Dendritic cell treated with granulocyte-macrophage colony-stimulating factor and Interleukin-4, amounts not matched to agents 40 ng/mL and 50 ng/mL, for 4 days (primary cell): ENCODE measurements at regions not wholly inside any gene's neighbourhood (a gene's known extent, or its start where the extent isn't known, plus 50 kb on each side); places are given as distances from the start of the nearest gene placed in this dataset.
"Not testable (repeated sequence)": the region's sequence is repeated elsewhere in the genome, so short reads cannot be mapped to it uniquely, and the experiment has no call there.

Experiments
- H3K27ac Mint-ChIP-seq: one replicate; pipeline ENCODE4 v1.8.0; 2022; ENCODE audit warnings: mild to moderate bottlenecking, mixed read lengths
- H3K27me3 Mint-ChIP-seq: one replicate; pipeline ENCODE4 v1.8.0; 2022; ENCODE audit warnings: mild to moderate bottlenecking, mixed read lengths
- H3K36me3 Mint-ChIP-seq: one replicate; pipeline ENCODE4 v1.8.0; 2022; ENCODE audit warnings: low read depth, mixed read lengths
- H3K4me1 Mint-ChIP-seq: one replicate; pipeline ENCODE4 v1.8.0; 2022; ENCODE audit warnings: low read depth, mixed read lengths
- H3K4me3 Mint-ChIP-seq: one replicate; pipeline ENCODE4 v1.8.0; 2022; ENCODE audit warnings: mild to moderate bottlenecking, moderate library complexity, mixed read lengths
- H3K9me3 Mint-ChIP-seq: one replicate; pipeline ENCODE4 v1.8.0; 2022; ENCODE audit warnings: mixed read lengths
- intact Hi-C: fragments of 100-400 bp; cut with micrococcal nuclease; formaldehyde crosslinking; loops from one replicate; pipeline ENCODE4 v1.15.0; 2022

DNA sequence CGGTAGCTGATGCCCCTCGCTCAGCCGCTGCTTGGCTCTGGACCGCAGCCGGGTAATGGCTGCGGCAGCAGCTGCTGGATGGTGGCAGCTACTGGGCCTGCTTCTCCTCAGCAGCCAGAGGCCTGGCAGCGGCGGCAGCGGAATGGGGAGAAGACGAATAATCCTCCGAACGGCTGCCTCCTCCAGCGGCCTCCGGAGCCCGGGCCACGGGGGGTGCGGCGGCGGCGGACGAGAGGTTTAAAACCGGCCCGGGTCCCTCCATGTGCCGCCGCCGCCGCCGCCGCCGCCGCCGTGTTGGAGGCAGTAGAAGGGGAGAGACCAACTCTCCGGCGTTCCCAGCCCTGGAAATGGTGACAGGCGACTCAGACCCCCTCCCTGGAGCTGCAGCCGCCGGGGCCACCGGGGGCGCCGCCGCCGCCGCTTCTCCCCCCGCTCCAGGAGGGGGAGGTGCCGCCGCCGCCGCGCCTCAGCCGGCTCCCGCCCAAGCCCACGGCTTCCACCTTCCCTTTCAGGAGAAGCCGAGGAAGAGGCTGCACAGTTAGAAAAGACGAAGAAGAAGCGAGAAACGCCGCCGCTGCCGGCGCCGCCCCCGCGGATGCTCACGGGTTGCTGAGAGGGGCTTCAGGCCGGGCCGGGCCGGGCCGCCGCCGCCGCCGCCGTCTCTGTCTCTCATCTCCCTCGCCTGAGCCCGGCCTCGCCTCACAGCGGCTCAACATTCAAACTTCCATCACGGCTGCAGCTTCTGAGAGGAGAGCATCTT lies 118.4 kb upstream of the PRSS3 start:
- peak overlapping the region; percentile 85 for H3K4me3 Mint-ChIP-seq
- H3K4me1 Mint-ChIP-seq, result peaks cover 18% of the 10 kb centered on the region
- H3K27ac Mint-ChIP-seq, result peak overlapping the region; percentile 71
- peaks cover 37% of the 10 kb centered on the region for H3K27me3 Mint-ChIP-seq
- peaks cover 7% of the 10 kb centered on the region for H3K36me3 Mint-ChIP-seq
- intact Hi-C loops, result no loop called here
- H3K9me3 Mint-ChIP-seq, result no peaks in the 10 kb centered on the region

DNA sequence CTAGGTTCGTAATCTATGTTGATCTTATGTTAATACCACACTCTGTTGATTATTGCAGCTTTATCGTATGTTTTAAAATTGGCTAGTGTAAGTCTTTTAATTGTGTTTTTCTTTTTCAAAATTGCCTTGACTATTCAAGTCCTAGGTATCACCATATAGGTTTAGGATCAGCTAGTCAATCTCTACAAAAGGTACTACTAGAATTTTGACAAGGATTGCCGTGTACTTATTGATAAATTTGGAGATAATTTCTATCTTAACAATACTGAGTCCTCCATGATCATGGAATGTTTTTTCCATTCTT lies 117.9 kb upstream of the PRSS3 start:
- H3K9me3 Mint-ChIP-seq, result no peaks in the 10 kb centered on the region
- peak overlapping the region; percentile 71 for H3K27ac Mint-ChIP-seq
- peaks cover 38% of the 10 kb centered on the region for H3K27me3 Mint-ChIP-seq
- intact Hi-C loops, result no loop called here
- H3K4me1 Mint-ChIP-seq, result peaks cover 23% of the 10 kb centered on the region
- H3K36me3 Mint-ChIP-seq, result peaks cover 7% of the 10 kb centered on the region
- H3K4me3 Mint-ChIP-seq, result peak overlapping the region; percentile 85

DNA sequence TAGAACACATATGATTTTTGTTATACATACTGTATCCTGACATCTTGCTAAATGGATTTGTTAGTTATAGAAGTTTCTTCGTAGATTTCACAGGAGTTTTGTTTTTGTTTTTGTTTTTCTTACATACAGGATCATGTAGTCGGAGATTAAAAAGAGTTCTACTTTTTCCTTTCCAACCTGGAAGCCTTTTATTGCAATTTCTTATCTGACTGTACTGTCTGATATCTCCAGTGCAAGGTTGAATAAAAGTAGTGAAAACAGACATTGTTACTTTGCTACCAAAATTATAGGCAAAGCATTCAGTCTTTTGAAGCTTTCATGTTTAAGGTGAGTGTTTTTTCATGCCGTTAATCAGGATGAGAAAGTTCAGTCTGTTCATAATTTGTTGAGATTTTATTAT lies 117.4 kb upstream of the PRSS3 start:
- H3K9me3 Mint-ChIP-seq, result no peaks in the 10 kb centered on the region
- intact Hi-C loops, result no loop called here
- peaks cover 36% of the 10 kb centered on the region for H3K27me3 Mint-ChIP-seq

DNA sequence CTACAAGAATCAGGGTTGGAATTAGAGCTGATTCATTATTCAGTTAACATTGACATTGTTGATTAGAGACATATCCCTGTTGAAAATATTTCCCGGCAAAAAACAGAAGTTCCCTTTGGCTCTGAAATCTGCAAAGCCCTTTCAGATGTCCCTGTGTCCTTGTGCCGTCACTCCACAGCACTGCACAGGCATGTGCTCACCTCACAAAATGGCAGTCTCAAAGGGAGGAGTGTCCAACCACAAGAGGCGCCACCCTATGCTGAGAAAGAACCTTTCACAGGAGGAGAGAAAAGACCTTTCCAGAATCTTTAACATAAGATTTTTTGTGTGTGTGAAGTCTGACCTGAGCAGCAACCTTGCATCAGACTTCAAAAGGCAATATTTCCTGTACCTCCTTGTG lies 112.8 kb upstream of the PRSS3 start:
- H3K27me3 Mint-ChIP-seq, result peaks cover 16% of the 10 kb centered on the region
- H3K4me1 Mint-ChIP-seq, result peaks cover 33% of the 10 kb centered on the region
- peaks cover under 1% of the 10 kb centered on the region for H3K36me3 Mint-ChIP-seq
- H3K9me3 Mint-ChIP-seq, result no peaks in the 10 kb centered on the region
- intact Hi-C loops, result no loop called here
- H3K27ac Mint-ChIP-seq, result no peak overlapping the region
- H3K4me3 Mint-ChIP-seq, result no peak overlapping the region

More for the DNA sequence above, 117.4 kb upstream of the PRSS3 start:
- peaks cover 7% of the 10 kb centered on the region for H3K36me3 Mint-ChIP-seq
- peaks cover 26% of the 10 kb centered on the region for H3K4me1 Mint-ChIP-seq
- H3K4me3 Mint-ChIP-seq, result no peak overlapping the region
- no peak overlapping the region for H3K27ac Mint-ChIP-seq

DNA sequence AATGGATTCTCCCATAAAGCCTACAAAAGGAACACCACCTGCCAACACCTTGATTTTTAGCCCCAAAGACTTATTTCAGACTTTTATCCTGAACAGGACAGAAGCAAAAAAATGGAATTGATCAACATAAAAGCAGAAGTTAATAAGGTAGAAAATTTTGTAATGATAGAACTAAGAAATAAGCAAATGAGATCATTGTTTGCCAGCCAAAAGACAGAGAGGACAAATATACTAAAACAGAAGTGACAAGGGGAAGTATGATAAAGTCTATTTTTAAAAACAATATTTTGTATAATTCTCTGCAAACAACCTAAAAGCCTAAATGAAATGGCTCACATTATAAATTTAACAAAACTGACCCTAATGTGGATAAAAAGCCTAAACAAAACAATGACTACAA lies 110.5 kb upstream of the PRSS3 start:
- peak overlapping the region; percentile 26 for H3K27ac Mint-ChIP-seq
- intact Hi-C loops, result no loop called here
- H3K9me3 Mint-ChIP-seq, result no peaks in the 10 kb centered on the region
- H3K27me3 Mint-ChIP-seq, result peaks cover 8% of the 10 kb centered on the region
- no peaks in the 10 kb centered on the region for H3K36me3 Mint-ChIP-seq
- H3K4me3 Mint-ChIP-seq, result no peak overlapping the region
- peaks cover 48% of the 10 kb centered on the region for H3K4me1 Mint-ChIP-seq

DNA sequence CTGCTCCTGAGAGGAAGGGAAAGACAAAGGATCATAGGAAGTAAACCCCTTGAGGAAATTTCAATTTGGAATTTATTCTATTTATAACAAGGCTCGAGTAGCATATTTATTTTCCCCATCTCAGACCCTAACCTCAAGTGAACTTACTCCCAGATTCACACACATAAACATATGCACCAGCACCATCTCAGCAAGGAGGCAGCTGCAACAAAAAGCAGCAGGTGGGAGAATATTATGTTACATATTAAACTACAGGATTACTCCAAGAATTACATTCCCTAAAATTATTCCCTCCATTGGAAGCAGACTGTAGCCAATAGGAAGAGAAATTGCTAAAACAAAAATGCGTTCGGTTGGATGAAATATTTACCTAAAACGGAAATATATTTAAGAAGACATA lies 108.4 kb upstream of the PRSS3 start:
- no peaks in the 10 kb centered on the region for H3K36me3 Mint-ChIP-seq
- intact Hi-C loops, result no loop called here
- peaks cover 61% of the 10 kb centered on the region for H3K4me1 Mint-ChIP-seq
- no peaks in the 10 kb centered on the region for H3K9me3 Mint-ChIP-seq
- no peak overlapping the region for H3K4me3 Mint-ChIP-seq
- peak overlapping the region; percentile 61 for H3K27ac Mint-ChIP-seq
- peaks cover 4% of the 10 kb centered on the region for H3K27me3 Mint-ChIP-seq

DNA sequence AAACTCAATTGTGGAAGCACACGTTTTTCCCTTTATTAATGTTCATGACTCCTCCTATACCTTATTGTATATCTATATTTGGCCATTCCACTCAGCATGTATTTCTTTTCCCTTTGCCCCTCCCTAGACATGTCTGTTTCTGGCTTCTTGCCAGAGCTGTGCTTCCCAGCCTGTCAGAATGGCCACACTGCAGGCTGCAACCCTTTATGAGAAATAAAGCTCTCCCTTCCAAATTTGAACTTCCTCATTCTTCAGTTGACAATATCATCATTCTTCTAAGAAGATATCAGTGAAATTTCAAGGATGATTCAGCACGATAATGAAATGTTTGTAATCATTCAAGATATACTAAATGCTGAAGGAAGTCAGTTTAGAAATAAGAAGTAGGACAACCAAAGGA lies 107.6 kb upstream of the PRSS3 start:
- intact Hi-C loops, result no loop called here
- no peaks in the 10 kb centered on the region for H3K36me3 Mint-ChIP-seq
- no peaks in the 10 kb centered on the region for H3K9me3 Mint-ChIP-seq
- peaks cover 2% of the 10 kb centered on the region for H3K27me3 Mint-ChIP-seq
- H3K4me1 Mint-ChIP-seq, result peaks cover 53% of the 10 kb centered on the region
- H3K4me3 Mint-ChIP-seq, result no peak overlapping the region
- peak overlapping the region; percentile 61 for H3K27ac Mint-ChIP-seq

DNA sequence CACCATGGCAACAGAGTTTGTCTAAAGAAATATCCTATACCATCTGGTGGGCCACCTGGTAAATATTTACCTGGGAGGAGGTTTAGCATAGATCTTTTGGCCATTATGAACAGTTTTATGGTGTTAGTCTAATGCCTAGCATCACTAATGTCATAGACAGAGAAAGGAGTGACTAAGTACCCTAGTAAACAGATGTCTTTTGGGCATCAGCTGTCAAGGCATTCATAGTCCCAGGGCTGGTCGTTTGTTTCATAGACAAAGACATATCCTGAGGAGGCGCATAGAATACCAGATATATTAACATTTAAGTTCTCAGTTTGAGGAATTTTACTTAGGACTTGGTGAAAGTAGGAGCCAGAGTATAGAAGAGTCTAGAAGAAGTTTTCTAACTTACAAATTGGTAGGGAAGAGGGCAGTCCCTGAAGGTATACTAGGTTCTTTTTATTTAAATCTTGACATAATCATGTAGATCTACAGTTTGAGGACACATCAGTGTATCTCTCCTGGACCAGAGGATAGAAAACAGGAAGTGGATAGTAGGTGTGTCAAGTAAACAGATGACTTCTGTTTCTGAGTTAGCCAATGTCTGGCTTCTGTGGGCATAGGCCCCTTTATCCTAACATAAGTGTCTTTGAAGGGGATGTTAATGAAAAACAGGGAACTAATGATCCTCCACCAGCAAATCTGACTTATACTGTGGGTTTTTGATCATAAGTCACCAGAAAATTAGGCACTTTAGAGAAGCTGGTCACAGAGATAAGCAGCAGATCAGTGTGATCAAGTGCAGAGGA lies 105.0 kb upstream of the PRSS3 start:
- Mint-ChIP-seq H3K27me3 (no peaks in the 10 kb centered on the region), H3K36me3 (no peaks in the 10 kb centered on the region), H3K4me1 (peaks cover 42% of the 10 kb centered on the region), H3K9me3 (no peaks in the 10 kb centered on the region), H3K27ac (peak overlapping the region; percentile 80), H3K4me3 (peak overlapping the region; percentile 41)
- intact Hi-C loops, result no loop called here

DNA sequence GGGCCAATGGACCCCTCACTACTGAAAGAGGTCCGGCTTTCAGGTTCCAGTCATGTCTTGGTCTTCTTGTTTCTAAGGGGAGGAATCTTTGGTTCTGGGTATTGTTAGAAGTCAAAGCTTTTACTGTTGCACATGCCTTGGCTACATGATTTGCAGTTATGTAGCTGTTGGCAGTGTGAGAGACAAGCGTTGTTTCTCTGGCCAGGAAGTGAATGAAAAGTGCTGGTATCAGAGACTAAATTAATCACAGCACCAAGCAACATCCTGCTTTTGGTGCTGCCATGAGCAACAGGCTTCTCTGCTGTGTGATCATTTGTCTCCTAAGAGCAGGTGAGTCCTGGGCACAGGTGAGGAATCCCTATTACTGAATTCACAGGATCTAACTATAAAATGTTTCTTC lies 100.1 kb upstream of the PRSS3 start:
- intact Hi-C loops, result no loop called here
- Mint-ChIP-seq H3K9me3 (no peaks in the 10 kb centered on the region), H3K4me1 (peaks cover 11% of the 10 kb centered on the region), H3K27me3 (peaks cover 4% of the 10 kb centered on the region), H3K27ac (no peak overlapping the region), H3K4me3 (no peak overlapping the region), H3K36me3 (no peaks in the 10 kb centered on the region)

DNA sequence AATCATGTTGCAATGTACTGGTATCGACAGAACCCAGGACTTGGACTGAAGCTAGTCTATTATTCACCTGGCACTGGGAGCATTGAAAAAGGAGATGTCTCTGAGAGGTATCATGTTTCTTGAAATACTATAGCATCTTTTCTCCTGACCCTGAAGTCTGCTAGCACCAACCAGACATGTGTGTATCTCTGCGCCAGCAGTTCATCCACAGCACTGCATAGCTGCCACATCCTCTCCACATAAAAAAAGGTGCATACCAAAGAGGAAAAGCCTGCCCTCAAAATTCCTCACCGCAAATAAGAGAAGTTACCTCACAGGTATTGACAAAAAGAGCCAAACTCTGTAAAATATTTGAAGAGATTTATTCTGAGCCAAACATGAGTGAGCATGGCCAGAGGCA lies 99.5 kb upstream of the PRSS3 start:
- intact Hi-C loops, result no loop called here
- H3K9me3 Mint-ChIP-seq, result no peaks in the 10 kb centered on the region
- peaks cover 4% of the 10 kb centered on the region for H3K27me3 Mint-ChIP-seq
- no peak overlapping the region for H3K4me3 Mint-ChIP-seq
- peaks cover 5% of the 10 kb centered on the region for H3K4me1 Mint-ChIP-seq
- no peak overlapping the region for H3K27ac Mint-ChIP-seq
- no peaks in the 10 kb centered on the region for H3K36me3 Mint-ChIP-seq

DNA sequence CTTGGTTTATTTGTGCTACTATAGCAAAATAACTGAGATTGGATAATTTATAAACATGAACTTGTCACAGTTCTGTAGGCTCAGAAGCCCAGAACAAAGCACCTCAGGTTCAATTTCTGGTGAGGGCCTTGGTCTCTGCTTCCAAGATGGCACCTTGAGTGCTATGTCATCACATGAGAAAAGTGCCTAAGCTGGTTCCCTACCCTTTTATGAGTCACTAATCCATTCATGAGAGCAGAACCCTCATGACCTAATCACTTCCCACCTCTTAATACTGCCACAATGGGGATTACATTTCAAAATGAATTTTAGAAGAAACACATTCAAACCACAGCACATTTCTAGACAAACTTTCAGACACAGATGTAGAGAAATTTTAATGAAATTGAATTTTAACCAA lies 98.2 kb upstream of the PRSS3 start:
- H3K27ac Mint-ChIP-seq, result no peak overlapping the region
- intact Hi-C loops, result no loop called here
- H3K36me3 Mint-ChIP-seq, result no peaks in the 10 kb centered on the region
- H3K4me1 Mint-ChIP-seq, result no peaks in the 10 kb centered on the region
- H3K9me3 Mint-ChIP-seq, result no peaks in the 10 kb centered on the region
- H3K4me3 Mint-ChIP-seq, result no peak overlapping the region
- H3K27me3 Mint-ChIP-seq, result peaks cover 4% of the 10 kb centered on the region

DNA sequence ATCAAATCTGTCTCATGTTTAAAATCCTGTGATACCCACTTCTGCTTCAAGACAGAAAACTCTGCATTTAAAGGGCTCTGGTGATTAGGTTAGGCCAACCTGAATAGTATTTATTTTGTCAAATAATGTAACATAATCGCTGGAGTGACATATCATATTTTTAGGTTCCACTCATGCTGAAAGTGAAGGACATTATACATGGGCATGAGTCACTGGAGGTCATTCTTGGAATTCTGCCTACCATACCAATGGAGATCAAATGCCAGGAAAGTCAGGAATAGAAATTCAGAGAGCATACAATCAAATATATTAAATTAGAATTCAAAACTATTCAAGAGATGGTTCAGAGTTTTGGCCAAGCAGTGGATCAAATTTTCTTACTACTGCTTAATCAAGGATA lies 97.1 kb upstream of the PRSS3 start:
- intact Hi-C loops, result no loop called here
- Mint-ChIP-seq H3K9me3 (no peaks in the 10 kb centered on the region), H3K4me3 (no peak overlapping the region), H3K27me3 (peaks cover 4% of the 10 kb centered on the region), H3K36me3 (no peaks in the 10 kb centered on the region), H3K27ac (no peak overlapping the region), H3K4me1 (peaks cover under 1% of the 10 kb centered on the region)

DNA sequence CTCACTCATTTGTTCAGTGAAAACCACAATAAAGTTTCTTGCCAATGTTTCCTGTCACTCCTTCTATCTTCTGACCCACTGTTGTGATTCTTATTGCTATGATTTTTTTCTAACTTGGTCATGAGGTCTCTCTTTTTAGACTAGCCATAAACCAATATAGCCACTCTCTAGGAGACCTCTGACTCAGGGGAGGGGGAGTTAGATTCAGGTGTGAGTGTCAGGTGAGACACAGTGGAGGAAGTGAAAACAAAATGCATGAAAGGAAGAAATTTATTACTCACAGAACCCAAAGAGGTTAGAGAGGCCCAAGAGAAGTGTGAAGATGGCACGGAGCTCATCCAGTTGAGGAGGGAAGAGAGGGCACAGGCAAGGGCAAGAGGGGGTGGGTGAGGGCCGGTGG lies 94.4 kb upstream of the PRSS3 start:
- H3K36me3 Mint-ChIP-seq, intact Hi-C loops, H3K9me3 Mint-ChIP-seq, H3K27ac Mint-ChIP-seq, H3K27me3 Mint-ChIP-seq, H3K4me3 Mint-ChIP-seq: not testable (repeated sequence)
- H3K4me1 Mint-ChIP-seq, result peaks cover 11% of the 10 kb centered on the region

DNA sequence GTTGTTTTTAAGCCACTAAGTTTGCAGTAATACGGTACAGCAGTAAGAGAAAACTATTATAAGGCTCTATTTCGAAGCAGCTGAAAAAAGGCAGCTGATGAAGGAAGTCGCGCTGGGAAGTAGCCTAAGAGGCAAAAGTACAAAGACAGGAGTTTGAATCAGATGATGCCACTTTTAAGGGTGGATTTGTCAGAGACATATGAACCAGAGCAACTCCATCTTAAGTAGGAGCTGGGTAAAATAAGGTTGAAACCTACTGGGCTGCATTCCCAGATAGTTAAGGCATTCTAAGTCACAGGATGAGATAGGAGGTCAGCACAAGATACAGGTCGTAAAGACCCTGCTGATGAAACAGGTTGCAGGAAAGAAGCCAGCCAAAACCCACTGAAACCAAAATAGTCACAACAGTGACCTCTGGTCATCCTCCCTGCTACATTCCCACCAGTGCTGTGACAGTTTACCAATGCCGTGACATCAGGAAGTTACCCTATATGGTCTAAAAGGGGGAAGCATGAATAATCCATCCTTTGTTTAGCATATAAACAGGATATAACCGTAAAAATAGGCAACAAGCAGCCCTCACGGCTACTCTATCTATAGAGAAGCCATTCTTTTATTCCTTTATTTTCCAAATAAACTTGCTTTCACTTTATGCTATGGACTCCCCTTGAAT lies 91.8 kb upstream of the PRSS3 start:
- Mint-ChIP-seq H3K36me3 (no peaks in the 10 kb centered on the region), H3K4me3 (no peak overlapping the region), H3K27ac (no peak overlapping the region), H3K4me1 (peaks cover 11% of the 10 kb centered on the region), H3K27me3 (peaks cover 4% of the 10 kb centered on the region), H3K9me3 (no peaks in the 10 kb centered on the region)
- intact Hi-C loops, result no loop called here
